ENCODE measurements at regions not wholly inside any gene's neighbourhood (a gene's known extent, or its start where the extent isn't known, plus 50 kb on each side); places are given as distances from the start of the nearest gene placed in this dataset.

DNA sequence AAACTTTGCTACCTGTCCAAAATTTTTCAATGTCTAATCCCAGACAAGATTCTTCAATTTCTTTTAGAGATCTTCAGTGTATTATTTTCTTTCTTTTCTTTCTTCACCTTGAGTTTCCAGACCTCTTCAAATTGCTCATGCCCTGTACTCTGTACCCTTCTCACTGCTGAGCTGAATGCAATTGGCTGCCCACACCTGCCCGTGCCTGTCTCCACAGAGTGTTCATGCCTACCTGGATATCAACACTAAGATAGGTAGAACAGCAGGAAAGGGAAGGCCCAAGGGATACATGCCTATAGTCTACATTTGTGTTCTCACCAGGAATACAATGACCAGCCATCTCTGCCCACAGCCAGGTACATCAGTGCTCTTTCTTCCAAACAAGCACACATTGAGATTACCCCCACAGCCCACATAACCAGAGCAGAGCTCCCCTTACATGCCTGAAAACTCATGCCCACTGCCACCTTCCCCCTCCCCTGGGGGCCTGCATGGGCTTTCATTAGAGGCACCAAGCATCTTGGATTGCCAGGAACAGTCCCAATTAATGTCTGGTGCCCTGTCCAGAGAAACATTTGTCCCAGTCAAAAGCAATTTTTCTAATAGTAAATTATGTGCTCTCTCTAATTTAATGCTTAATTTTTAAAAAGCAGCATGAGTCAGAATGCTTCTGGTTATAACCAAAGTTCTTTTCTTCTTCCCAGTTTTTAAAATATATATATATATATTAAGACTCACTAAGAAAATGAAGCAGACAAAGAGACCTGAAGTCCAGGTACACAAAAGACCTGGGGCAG is 134.9 kb upstream of the SLC14A2 start:
- H3K4me1 ChIP-seq, result no peaks in the 10 kb centered on the region
- no peaks in the 10 kb centered on the region for H3K9me3 ChIP-seq
- TF ChIP-seq, protein P1, sequence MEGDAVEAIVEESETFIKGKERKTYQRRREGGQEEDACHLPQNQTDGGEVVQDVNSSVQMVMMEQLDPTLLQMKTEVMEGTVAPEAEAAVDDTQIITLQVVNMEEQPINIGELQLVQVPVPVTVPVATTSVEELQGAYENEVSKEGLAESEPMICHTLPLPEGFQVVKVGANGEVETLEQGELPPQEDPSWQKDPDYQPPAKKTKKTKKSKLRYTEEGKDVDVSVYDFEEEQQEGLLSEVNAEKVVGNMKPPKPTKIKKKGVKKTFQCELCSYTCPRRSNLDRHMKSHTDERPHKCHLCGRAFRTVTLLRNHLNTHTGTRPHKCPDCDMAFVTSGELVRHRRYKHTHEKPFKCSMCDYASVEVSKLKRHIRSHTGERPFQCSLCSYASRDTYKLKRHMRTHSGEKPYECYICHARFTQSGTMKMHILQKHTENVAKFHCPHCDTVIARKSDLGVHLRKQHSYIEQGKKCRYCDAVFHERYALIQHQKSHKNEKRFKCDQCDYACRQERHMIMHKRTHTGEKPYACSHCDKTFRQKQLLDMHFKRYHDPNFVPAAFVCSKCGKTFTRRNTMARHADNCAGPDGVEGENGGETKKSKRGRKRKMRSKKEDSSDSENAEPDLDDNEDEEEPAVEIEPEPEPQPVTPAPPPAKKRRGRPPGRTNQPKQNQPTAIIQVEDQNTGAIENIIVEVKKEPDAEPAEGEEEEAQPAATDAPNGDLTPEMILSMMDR (IDR thresholded peaks at IDR 0.05), result no peak
- no peak for TF ChIP-seq POLR2A (IDR thresholded peaks at IDR 0.05)
- H3K27ac ChIP-seq, result no peak overlapping the region
- H3K4me3 ChIP-seq, result no peak overlapping the region
- no peak for DNase-seq
- 41 to 94% methylated on average over 1 of the region's 1 CpG for WGBS, 2 donors
- H3K27me3 ChIP-seq, result no peaks in the 10 kb centered on the region
- intact Hi-C loops (cut with DNase I; ENCODE audit: low total_unique reads), result no loop called here
- no peaks in the 10 kb centered on the region for H3K36me3 ChIP-seq (ENCODE audit: low read depth, missing control alignments)

DNA sequence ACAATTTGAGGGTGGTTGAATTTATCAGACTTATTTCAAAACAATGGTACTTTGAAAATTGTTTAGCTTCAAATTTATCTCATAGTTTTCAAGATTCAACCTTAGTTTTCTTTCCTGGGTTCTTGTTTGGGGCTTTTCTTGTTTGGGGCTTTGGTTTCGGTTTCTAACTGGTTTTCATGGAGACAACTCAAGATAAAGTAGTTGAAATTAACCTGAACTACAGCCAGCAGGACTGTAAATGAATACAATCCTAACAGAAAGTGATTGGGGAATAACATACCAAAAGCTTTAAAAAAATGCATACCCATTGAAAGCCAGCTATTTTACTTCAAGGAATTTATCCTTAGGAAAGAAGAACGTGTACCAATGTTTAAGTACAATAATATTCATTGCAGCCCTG is 133.5 kb upstream of the SLC14A2 start:
- Histone ChIP-seq H3K4me1 (no peaks in the 10 kb centered on the region), H3K4me3 (no peak overlapping the region), H3K36me3 (ENCODE audit: low read depth, missing control alignments) (no peaks in the 10 kb centered on the region), H3K27me3 (no peaks in the 10 kb centered on the region), H3K27ac (no peak overlapping the region), H3K9me3 (no peaks in the 10 kb centered on the region)
- DNase-seq, result no peak
- 26 to 48% methylated on average over 2 of the region's 2 CpGs for whole genome bisulfite sequencing, 2 donors
- intact Hi-C loops (cut with DNase I; ENCODE audit: low total_unique reads), result no loop called here
- no peak for TF ChIP-seq POLR2A (IDR thresholded peaks at IDR 0.05)
- TF ChIP-seq, protein P1 (IDR thresholded peaks at IDR 0.05), result no peak

DNA sequence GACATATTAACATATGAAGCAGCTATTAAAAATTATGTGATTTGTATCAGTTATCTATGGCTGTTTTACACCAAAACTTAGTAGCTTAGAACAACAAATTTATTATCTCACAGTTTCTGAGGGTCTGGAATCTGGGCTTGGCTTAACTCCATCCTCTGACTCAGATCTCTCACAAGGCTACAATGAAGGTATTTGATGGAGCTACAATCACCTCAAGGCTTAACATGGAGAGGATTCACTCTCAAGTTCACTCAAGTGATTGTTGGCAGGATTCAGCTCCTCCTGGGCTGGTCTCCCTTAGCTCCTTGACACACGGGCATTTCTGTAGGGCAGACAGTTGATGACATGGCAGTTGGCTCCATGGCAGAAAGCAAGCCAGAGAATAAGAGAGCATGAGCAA is 133.0 kb upstream of the SLC14A2 start:
- Histone ChIP-seq H3K36me3 (ENCODE audit: low read depth, missing control alignments) (no peaks in the 10 kb centered on the region), H3K27me3 (no peaks in the 10 kb centered on the region), H3K27ac (no peak overlapping the region), H3K4me3 (no peak overlapping the region), H3K9me3 (no peaks in the 10 kb centered on the region), H3K4me1 (no peaks in the 10 kb centered on the region)
- TF ChIP-seq POLR2A (IDR thresholded peaks at IDR 0.05), result no peak
- TF ChIP-seq, protein P1 (IDR thresholded peaks at IDR 0.05), result no peak
- 43 to 65% methylated on average over 1 of the region's 1 CpG for WGBS, 2 donors
- intact Hi-C loops (cut with DNase I; ENCODE audit: low total_unique reads), result no loop called here
- DNase-seq, result no peak

DNA sequence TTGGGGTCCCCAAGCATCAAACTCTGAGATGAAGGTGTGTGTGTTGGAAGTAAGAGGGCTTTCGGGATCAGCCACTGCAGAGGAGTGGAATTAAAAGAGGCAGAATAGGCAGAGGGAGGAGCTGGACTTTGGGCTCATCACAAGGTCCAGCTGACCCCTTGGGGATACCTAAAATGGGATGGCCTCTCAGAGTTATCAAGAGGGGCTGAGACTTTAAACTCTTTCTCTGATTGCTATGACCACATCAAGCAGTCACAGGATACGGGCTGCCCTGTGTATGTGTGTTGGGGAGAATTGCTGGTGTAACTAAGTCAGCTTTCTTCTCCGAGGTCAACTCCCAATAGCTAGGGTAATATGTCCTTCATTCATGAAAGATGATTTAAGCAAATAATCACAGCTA is 127.7 kb upstream of the SLC14A2 start:
- H3K4me1 ChIP-seq, result no peaks in the 10 kb centered on the region
- no peaks in the 10 kb centered on the region for H3K36me3 ChIP-seq (ENCODE audit: low read depth, missing control alignments)
- intact Hi-C loops (cut with DNase I; ENCODE audit: low total_unique reads), result no loop called here
- no peak for TF ChIP-seq POLR2A (IDR thresholded peaks at IDR 0.05)
- TF ChIP-seq, protein P1 (IDR thresholded peaks at IDR 0.05), result no peak
- DNase-seq, result no peak
- no peak overlapping the region for H3K27ac ChIP-seq
- H3K9me3 ChIP-seq, result no peaks in the 10 kb centered on the region
- H3K27me3 ChIP-seq, result no peaks in the 10 kb centered on the region
- WGBS, 2 donors, result 88 to 93% methylated on average over 3 of the region's 3 CpGs
- H3K4me3 ChIP-seq, result no peak overlapping the region

DNA sequence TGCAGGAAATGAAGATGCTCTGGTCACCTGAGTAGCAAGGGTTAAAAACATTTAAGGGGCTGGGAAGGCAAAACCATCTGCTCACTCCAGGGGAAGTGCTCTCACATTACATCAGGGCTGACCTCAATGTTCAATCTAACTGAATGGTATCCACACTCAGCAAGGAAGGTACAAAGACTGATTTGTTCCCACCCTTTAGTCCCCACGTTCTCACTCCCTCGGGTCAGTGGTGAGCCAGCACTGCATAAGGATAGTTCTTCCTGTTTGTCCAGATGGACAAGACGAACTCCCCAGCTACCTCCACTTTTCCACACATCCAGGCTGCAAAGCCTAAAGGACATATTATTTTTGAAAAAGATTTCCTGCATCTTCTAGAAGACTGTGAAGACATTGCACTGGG is 126.6 kb upstream of the SLC14A2 start:
- Histone ChIP-seq H3K9me3 (no peaks in the 10 kb centered on the region), H3K27me3 (no peaks in the 10 kb centered on the region), H3K4me1 (no peaks in the 10 kb centered on the region), H3K36me3 (ENCODE audit: low read depth, missing control alignments) (no peaks in the 10 kb centered on the region), H3K4me3 (no peak overlapping the region), H3K27ac (no peak overlapping the region)
- TF ChIP-seq POLR2A (IDR thresholded peaks at IDR 0.05), result no peak
- TF ChIP-seq, protein P1 (IDR thresholded peaks at IDR 0.05), result no peak
- intact Hi-C loops (cut with DNase I; ENCODE audit: low total_unique reads), result no loop called here
- WGBS, 2 donors, result 55 to 56% methylated on average over 3 of the region's 3 CpGs
- DNase-seq, result no peak
